ENCODE measurements at regions not wholly inside any gene's neighbourhood (a gene's known extent, or its start where the extent isn't known, plus 50 kb on each side); places are given as distances from the start of the nearest gene placed in this dataset.

DNA sequence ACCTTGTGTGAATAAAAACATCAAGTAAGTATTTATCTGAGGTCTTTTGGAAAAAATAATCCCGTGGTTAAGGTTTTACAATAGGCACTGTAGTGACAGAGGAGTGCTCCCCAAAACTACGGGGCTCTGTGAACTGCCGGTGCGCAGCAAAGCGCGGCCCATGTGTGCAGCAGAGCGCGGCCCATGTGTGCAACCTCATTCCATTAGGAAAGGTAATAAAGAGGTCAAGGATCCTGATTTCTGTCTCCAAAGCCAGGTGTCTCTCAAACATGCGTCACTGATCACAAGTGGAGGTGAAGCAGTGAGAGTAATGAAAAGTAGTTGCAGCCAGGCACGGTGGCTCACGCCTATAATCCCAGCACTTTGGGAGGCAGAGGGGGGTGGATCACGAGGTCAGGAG is 58.7 kb downstream of the MRPL57 start:
- ATAC-seq (ENCODE audit: low read depth) (no peak), DNase-seq (no peak)
- no peak overlapping the region for H3K4ac ChIP-seq (ENCODE audit: low read depth, low read length)
- no peak overlapping the region for H2BK20ac ChIP-seq (ENCODE audit: low read depth, low read length)
- peaks cover 3% of the 10 kb centered on the region; the same call in 1 of the 2 replicates for H3K9me1 ChIP-seq (ENCODE audit: insufficient read depth, low read length)
- no peak overlapping the region for H4K8ac ChIP-seq (ENCODE audit: low read depth in 2 of 2, low read length in 2 of 2)
- no peak overlapping the region for H2BK5ac ChIP-seq (ENCODE audit: low read depth, low read length, poor library complexity, severe bottlenecking)
- H2BK15ac ChIP-seq (ENCODE audit: low read depth, low read length) = no peak overlapping the region
- no peak overlapping the region for H3K4me3 ChIP-seq (ENCODE audit: insufficient read depth, low read depth, low read length)
- CTCF ChIA-PET = no interaction called here
- H3K23ac ChIP-seq (ENCODE audit: low read depth, low read length) = no peak overlapping the region
- H2BK120ac ChIP-seq (ENCODE audit: low read depth, low read length) = no peak overlapping the region
- H3K4me2 ChIP-seq (ENCODE audit: low read depth, low read length) = no peak overlapping the region
- H4K20me1 ChIP-seq (ENCODE audit: insufficient read depth, low read length) = no peaks in the 10 kb centered on the region
- no peaks in the 10 kb centered on the region for H3K79me1 ChIP-seq (ENCODE audit: low read depth in 1 of 2, low read length in 2 of 2)
- H3K4me1 ChIP-seq (ENCODE audit: control insufficient read depth, insufficient read depth, low read length) = no peaks in the 10 kb centered on the region
- H2AFZ ChIP-seq (replicated peaks; ENCODE audit: low read length, poor library complexity) = no peak overlapping the region
- no peaks in the 10 kb centered on the region for H3K36me3 ChIP-seq (ENCODE audit: control insufficient read depth, insufficient read depth, low read length)
- dilution Hi-C loops (cut with HindIII; ENCODE audit: low sequenced_read_pairs, unreplicated experiment) = no loop called here
- H2AK5ac ChIP-seq (ENCODE audit: low read depth, low read length) = no peak overlapping the region
- in situ Hi-C loops (cut with MboI; ENCODE audit: low sequenced_read_pairs) = no loop called here
- no peak overlapping the region for H3K27ac ChIP-seq (ENCODE audit: insufficient read depth, low read length)
- POLR2A ChIA-PET (ENCODE audit: unreplicated experiment) = no interaction called here
- H3K14ac ChIP-seq (replicated peaks; ENCODE audit: low read depth, low read length) = no peak overlapping the region
- intact Hi-C loops (cut with micrococcal nuclease) = no loop called here
- no peak overlapping the region for H3K56ac ChIP-seq (ENCODE audit: extremely low read depth, insufficient read depth, low read length)
- no peaks in the 10 kb centered on the region for H3K9me3 ChIP-seq (ENCODE audit: control insufficient read depth, insufficient read depth, low read length)
- no TSS peak for BruUV-seq (replicated peaks)
- H2AK9ac ChIP-seq (replicated peaks; ENCODE audit: low read depth, low read length, poor library complexity) = no peak overlapping the region
- TF ChIP-seq CEBPB (IDR thresholded peaks at IDR 0.05; ENCODE audit: low read depth, low read length) (no peak), BHLHE40 (IDR thresholded peaks at IDR 0.05; ENCODE audit: low read depth, low read length) (no peak), USF2 (IDR thresholded peaks at IDR 0.05; ENCODE audit: low read depth, low read length) (no peak), RCOR1 (IDR thresholded peaks at IDR 0.05; ENCODE audit: insufficient replicate concordance, low read length) (no peak)
- TF ChIP-seq, protein P1, sequence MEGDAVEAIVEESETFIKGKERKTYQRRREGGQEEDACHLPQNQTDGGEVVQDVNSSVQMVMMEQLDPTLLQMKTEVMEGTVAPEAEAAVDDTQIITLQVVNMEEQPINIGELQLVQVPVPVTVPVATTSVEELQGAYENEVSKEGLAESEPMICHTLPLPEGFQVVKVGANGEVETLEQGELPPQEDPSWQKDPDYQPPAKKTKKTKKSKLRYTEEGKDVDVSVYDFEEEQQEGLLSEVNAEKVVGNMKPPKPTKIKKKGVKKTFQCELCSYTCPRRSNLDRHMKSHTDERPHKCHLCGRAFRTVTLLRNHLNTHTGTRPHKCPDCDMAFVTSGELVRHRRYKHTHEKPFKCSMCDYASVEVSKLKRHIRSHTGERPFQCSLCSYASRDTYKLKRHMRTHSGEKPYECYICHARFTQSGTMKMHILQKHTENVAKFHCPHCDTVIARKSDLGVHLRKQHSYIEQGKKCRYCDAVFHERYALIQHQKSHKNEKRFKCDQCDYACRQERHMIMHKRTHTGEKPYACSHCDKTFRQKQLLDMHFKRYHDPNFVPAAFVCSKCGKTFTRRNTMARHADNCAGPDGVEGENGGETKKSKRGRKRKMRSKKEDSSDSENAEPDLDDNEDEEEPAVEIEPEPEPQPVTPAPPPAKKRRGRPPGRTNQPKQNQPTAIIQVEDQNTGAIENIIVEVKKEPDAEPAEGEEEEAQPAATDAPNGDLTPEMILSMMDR (conservative IDR thresholded peaks at IDR 0.05; ENCODE audit: low read depth, low read length) = no peak
- H4K91ac ChIP-seq (ENCODE audit: insufficient read depth, low read depth, low read length) = no peak overlapping the region
- 84% methylated on average over 9 of the region's 12 CpGs; no CpG with 5 or more reads in 1 of the 2 experiments for WGBS, 2 experiments (ENCODE audit: extremely low coverage in 2 of 2, insufficient read length in 1 of 2)
- H4K5ac ChIP-seq (ENCODE audit: low read depth, low read length) = no peak overlapping the region
- H3K9ac ChIP-seq (ENCODE audit: low read depth, low read length) = no peak overlapping the region
- H3K27me3 ChIP-seq (ENCODE audit: control insufficient read depth, insufficient read depth, low read length) = peaks cover 4% of the 10 kb centered on the region
- H3K18ac ChIP-seq (ENCODE audit: low read depth, low read length) = no peak overlapping the region

All from IMR-90 (cell line).